Caco-2 (cell line): ENCODE measurements at regions not wholly inside any gene's neighbourhood (a gene's known extent, or its start where the extent isn't known, plus 50 kb on each side); places are given as distances from the start of the nearest gene placed in this dataset.

Source experiments
- BruUV-seq: library from RNA; stranded (reverse); fragments of 400-500 nt; replicated peaks from 2 replicates; lab custom pipeline; 2021; lab: Mats Ljungman, UMichigan
- CTCF ChIA-PET: fragments of 300-600 bp; sonication (Branson Sonifier 250); formaldehyde crosslinking; loops from one replicate; lab custom pipeline; 2022; ENCODE audit warnings: antibody characterized with exemption; lab: Charles Lee
- POLR2A ChIA-PET: fragments of 300-600 bp; sonication (Branson Sonifier 250); formaldehyde crosslinking; loops from one replicate; lab custom pipeline; 2022; ENCODE audit warnings: antibody characterized with exemption; lab: Charles Lee
- DNase-seq, 2 experiments: peaks; one replicate each; pipeline versions ENCODE4 v3.0.0 to v3.0.0-alpha.2; 2020 to 2022
- H3K27me3 ChIP-seq: replicated peaks from 2 replicates; pipeline ENCODE4 v1.6.0; 2011; ENCODE audit warnings: low read length; ENCODE audit not compliant: control insufficient read depth, insufficient read depth
- H3K36me3 ChIP-seq: 2 replicates; pipeline ENCODE4 v1.5.1; 2011; ENCODE audit warnings: low read length; ENCODE audit not compliant: control insufficient read depth, insufficient read depth
- H3K4me1 ChIP-seq: fragments of 250-450 bp; sonication (Bioruptor Pico); 2 replicates; pipeline ENCODE4 v1.5.1; 2020; ENCODE audit warnings: mild to moderate bottlenecking
- H3K4me3 ChIP-seq: 2 replicates; pipeline ENCODE4 v1.5.1; 2011; ENCODE audit warnings: low read depth, mild to moderate bottlenecking, control low read depth, low read length
- H3K9me3 ChIP-seq: fragments of 250-450 bp; sonication (Bioruptor Pico); 2 replicates; pipeline ENCODE4 v1.5.1; 2020; ENCODE audit warnings: mild to moderate bottlenecking, moderate library complexity
- H3K27ac Mint-ChIP-seq: one replicate; pipeline ENCODE4 v1.8.0; 2022; ENCODE audit warnings: mixed read lengths; ENCODE audit not compliant: unreplicated experiment
- H3K27me3 Mint-ChIP-seq: one replicate; pipeline ENCODE4 v1.8.0; 2022; ENCODE audit warnings: mixed read lengths; ENCODE audit not compliant: insufficient read depth, unreplicated experiment
- H3K36me3 Mint-ChIP-seq: one replicate; pipeline ENCODE4 v1.8.0; 2022; ENCODE audit warnings: mild to moderate bottlenecking, mixed read lengths; ENCODE audit not compliant: insufficient read depth, unreplicated experiment
- H3K4me1 Mint-ChIP-seq: one replicate; pipeline ENCODE4 v1.8.0; 2022; ENCODE audit warnings: low read depth, mixed read lengths; ENCODE audit not compliant: unreplicated experiment
- H3K4me3 Mint-ChIP-seq: one replicate; pipeline ENCODE4 v1.8.0; 2022; ENCODE audit warnings: mild to moderate bottlenecking, moderate library complexity, mixed read lengths; ENCODE audit not compliant: unreplicated experiment
- H3K9me3 Mint-ChIP-seq: one replicate; pipeline ENCODE4 v1.8.0; 2022; ENCODE audit warnings: mixed read lengths; ENCODE audit not compliant: unreplicated experiment
- CTCF ChIP-seq, 2 experiments: fragments of 200-600 bp in 1 of 2; IDR thresholded peaks; 1 replicate in 1 of 2; 2 replicates in 1 of 2; pipeline versions ENCODE4 v1.5.1 to v1.8.0; 2011 to 2022; ENCODE audit warnings: antibody characterized with exemption in 1 of 2, control low read depth in 1 of 2, inconsistent platforms in 1 of 2, low read depth in 1 of 2, low read length in 1 of 2, mild to moderate bottlenecking in 1 of 2, moderate library complexity in 1 of 2; ENCODE audit not compliant: insufficient read depth in 1 of 2, severe bottlenecking in 1 of 2, unreplicated experiment in 1 of 2
- intact Hi-C: fragments of 100-400 bp; cut with micrococcal nuclease; formaldehyde crosslinking; loops from one replicate; pipeline ENCODE4 v1.10.0; 2022; ENCODE audit not compliant: unreplicated experiment

GRCh38 chr2:71988170-71988569 is 159.5 kb downstream of the CYP26B1 start:
- Mint-ChIP-seq H3K9me3 (no peaks in the 10 kb centered on the region), H3K4me3 (no peak overlapping the region)
- no TSS peak for BruUV-seq

GRCh38 chr2:71976685-71977084 is 171.0 kb downstream of the CYP26B1 start:
- H3K4me1 Mint-ChIP-seq = no peaks in the 10 kb centered on the region
- ChIA-PET POLR2A (no interaction called here), CTCF (no interaction called here)
- peaks cover 17% of the 10 kb centered on the region for H3K27me3 Mint-ChIP-seq
- no peak overlapping the region for H3K27ac Mint-ChIP-seq
- H3K9me3 ChIP-seq = no peaks in the 10 kb centered on the region
- DNase-seq = no peak
- intact Hi-C loops = no loop called here
- H3K4me3 Mint-ChIP-seq = no peak overlapping the region
- H3K27me3 ChIP-seq = no peaks in the 10 kb centered on the region
- H3K36me3 Mint-ChIP-seq = no peaks in the 10 kb centered on the region
- no peaks in the 10 kb centered on the region for H3K36me3 ChIP-seq
- H3K9me3 Mint-ChIP-seq = peaks cover 26% of the 10 kb centered on the region
- no peak for TF ChIP-seq CTCF (IDR thresholded peaks at IDR 0.05; ENCODE audit: insufficient read depth in 1 of 2, low read depth in 1 of 2, low read length in 1 of 2, severe bottlenecking in 1 of 2, unreplicated experiment in 1 of 2)
- BruUV-seq = no TSS peak
- no peak overlapping the region for H3K4me3 ChIP-seq
- no peaks in the 10 kb centered on the region for H3K4me1 ChIP-seq

More at GRCh38 chr2:71988170-71988569, 159.5 kb downstream of the CYP26B1 start:
- CTCF ChIA-PET = no interaction called here
- Mint-ChIP-seq H3K4me1 (peaks cover 6% of the 10 kb centered on the region), H3K27me3 (no peaks in the 10 kb centered on the region), H3K36me3 (no peaks in the 10 kb centered on the region), H3K27ac (no peak overlapping the region)
- POLR2A ChIA-PET = no interaction called here
- no peaks in the 10 kb centered on the region; the same call in 1 of the 2 replicates for H3K4me1 ChIP-seq
- intact Hi-C loops = no loop called here
- TF ChIP-seq CTCF (IDR thresholded peaks at IDR 0.05; ENCODE audit: insufficient read depth in 1 of 2, low read depth in 1 of 2, low read length in 1 of 2, severe bottlenecking in 1 of 2, unreplicated experiment in 1 of 2) = no peak
- H3K4me3 ChIP-seq = no peak overlapping the region
- no peaks in the 10 kb centered on the region for H3K36me3 ChIP-seq
- no peak for DNase-seq
- H3K27me3 ChIP-seq = no peaks in the 10 kb centered on the region
- H3K9me3 ChIP-seq = no peaks in the 10 kb centered on the region

- TF ChIP-seq CTCF (IDR thresholded peaks at IDR 0.05; ENCODE audit: insufficient read depth in 1 of 2, low read depth in 1 of 2, low read length in 1 of 2, severe bottlenecking in 1 of 2, unreplicated experiment in 1 of 2) = no peak
- peaks cover 16% of the 10 kb centered on the region for H3K27me3 Mint-ChIP-seq
- no peaks in the 10 kb centered on the region for H3K36me3 ChIP-seq
- no peak overlapping the region for H3K27ac Mint-ChIP-seq
- POLR2A ChIA-PET = no interaction called here
- no peaks in the 10 kb centered on the region for H3K4me1 ChIP-seq
- CTCF ChIA-PET = no interaction called here
- H3K4me1 Mint-ChIP-seq = no peaks in the 10 kb centered on the region
- H3K36me3 Mint-ChIP-seq = no peaks in the 10 kb centered on the region
- no peak for DNase-seq
- BruUV-seq = no TSS peak
- H3K4me3 Mint-ChIP-seq = no peak overlapping the region
- peaks cover 14% of the 10 kb centered on the region for H3K9me3 Mint-ChIP-seq
- H3K9me3 ChIP-seq = no peaks in the 10 kb centered on the region
- H3K27me3 ChIP-seq = no peaks in the 10 kb centered on the region
- no peak overlapping the region for H3K4me3 ChIP-seq
- intact Hi-C loops = no loop called here
These were observed 172.8 kb downstream of the CYP26B1 start for GRCh38 chr2:71974846-71975245.
